ENCODE measurements at regions not wholly inside any gene's neighbourhood (a gene's known extent, or its start where the extent isn't known, plus 50 kb on each side); places are given as distances from the start of the nearest gene placed in this dataset.

- no peak for DNase-seq
Measured at GRCh38 chr2:200254773-200255172, 51.7 kb upstream of the SPATS2L start.

GRCh38 chr2:200255549-200255948, 50.9 kb upstream of the SPATS2L start:
- DNase-seq = no peak

Data from muscle of arm (tissue), 1 donor.